K562 (cell line): ENCODE measurements at regions not wholly inside any gene's neighbourhood (a gene's known extent, or its start where the extent isn't known, plus 50 kb on each side); places are given as distances from the start of the nearest gene placed in this dataset.

Experiments
- ATF3 ChIP-seq, 2 experiments: fragments of 450-650 bp in 1 of 2; sonication (generic) in 1 of 2; formaldehyde crosslinking in 1 of 2; IDR thresholded peaks in 1 of 2; conservative IDR thresholded peaks in 1 of 2; 2 replicates each; pipeline versions ENCODE4 v1.6.1 to v1.8.1; 2016 to 2023; ENCODE audit warnings: mild to moderate bottlenecking in 2 of 2, moderate library complexity in 2 of 2, inconsistent platforms in 1 of 2, missing genetic modification reagents in 1 of 2
- CTCF ChIP-seq, 3 experiments: IDR thresholded peaks in 2 of 3; conservative IDR thresholded peaks in 1 of 3; 2 replicates each; pipeline ENCODE4 v1.5.1; 2011 to 2012; ENCODE audit warnings: low read length in 3 of 3, mild to moderate bottlenecking in 3 of 3, control low read depth in 2 of 3, improper control_type of control experiment in 1 of 3, inconsistent platforms in 1 of 3, low read depth in 1 of 3, mixed read lengths in 1 of 3, moderate library complexity in 1 of 3; ENCODE audit not compliant: insufficient read depth in 2 of 3
- JUND ChIP-seq, 2 experiments: IDR thresholded peaks; 2 replicates in 1 of 2; 3 replicates in 1 of 2; pipeline ENCODE4 v1.6.1; 2011; ENCODE audit warnings: borderline replicate concordance in 2 of 2, low read depth in 2 of 2, low read length in 2 of 2, improper control_type of control experiment in 1 of 2, missing biosample characterization in 1 of 2, missing genetic modification characterization in 1 of 2, missing genetic modification reagents in 1 of 2
- KLF16 ChIP-seq: IDR thresholded peaks from 2 replicates; pipeline ENCODE4 v1.6.1; 2016; ENCODE audit warnings: antibody characterized with exemption
- LEF1 ChIP-seq: fragments of 450-650 bp; IDR thresholded peaks from 2 replicates; pipeline ENCODE4 v1.6.1; 2016; ENCODE audit warnings: mild to moderate bottlenecking
- NFIC ChIP-seq: fragments of 450-650 bp; IDR thresholded peaks from 2 replicates; pipeline ENCODE4 v1.6.1; 2017; ENCODE audit warnings: mild to moderate bottlenecking, inconsistent platforms
- POLR2A ChIP-seq: fragments of 450-650 bp; conservative IDR thresholded peaks from 2 replicates; pipeline ENCODE4 v1.6.1; 2016
- RAD21 ChIP-seq, 2 experiments: fragments of 250-450 bp in 1 of 2; fragments of 450-650 bp in 1 of 2; sonication (Bioruptor Pico) in 1 of 2; formaldehyde crosslinking in 1 of 2; IDR thresholded peaks in 1 of 2; conservative IDR thresholded peaks in 1 of 2; 2 replicates each; pipeline versions ENCODE4 v1.4.0 to v1.8.0; 2020 to 2022; ENCODE audit warnings: mild to moderate bottlenecking in 2 of 2, moderate library complexity in 1 of 2
- RERE ChIP-seq: sonication (generic); formaldehyde crosslinking; IDR thresholded peaks from 2 replicates; pipeline ENCODE4 v1.8.0; 2023; ENCODE audit warnings: missing genetic modification reagents, mild to moderate bottlenecking, borderline replicate concordance
- SMAD3 ChIP-seq: fragments of 450-650 bp; formaldehyde crosslinking; conservative IDR thresholded peaks from 2 replicates; pipeline ENCODE4 v1.4.0; 2020; ENCODE audit warnings: mild to moderate bottlenecking
- USF2 ChIP-seq: sonication (generic); formaldehyde crosslinking; IDR thresholded peaks from 2 replicates; pipeline ENCODE4 v1.5.0; 2020; ENCODE audit warnings: missing genetic modification reagents
- ZFX ChIP-seq: sonication (generic); formaldehyde crosslinking; IDR thresholded peaks from 2 replicates; pipeline ENCODE4 v1.8.0; 2022; ENCODE audit warnings: mild to moderate bottlenecking, missing genetic modification reagents, moderate library complexity
- ZNF174 ChIP-seq: fragments of 250-450 bp; sonication (Bioruptor Pico); IDR thresholded peaks from 2 replicates; pipeline ENCODE4 v1.4.0; 2020; ENCODE audit warnings: mild to moderate bottlenecking
- TF ChIP-seq, protein P1 (sequence below): fragments of 250-450 bp; sonication (Bioruptor Pico); IDR thresholded peaks from 2 replicates; pipeline ENCODE4 v1.5.0; 2020; ENCODE audit warnings: mild to moderate bottlenecking, borderline replicate concordance

DNA sequence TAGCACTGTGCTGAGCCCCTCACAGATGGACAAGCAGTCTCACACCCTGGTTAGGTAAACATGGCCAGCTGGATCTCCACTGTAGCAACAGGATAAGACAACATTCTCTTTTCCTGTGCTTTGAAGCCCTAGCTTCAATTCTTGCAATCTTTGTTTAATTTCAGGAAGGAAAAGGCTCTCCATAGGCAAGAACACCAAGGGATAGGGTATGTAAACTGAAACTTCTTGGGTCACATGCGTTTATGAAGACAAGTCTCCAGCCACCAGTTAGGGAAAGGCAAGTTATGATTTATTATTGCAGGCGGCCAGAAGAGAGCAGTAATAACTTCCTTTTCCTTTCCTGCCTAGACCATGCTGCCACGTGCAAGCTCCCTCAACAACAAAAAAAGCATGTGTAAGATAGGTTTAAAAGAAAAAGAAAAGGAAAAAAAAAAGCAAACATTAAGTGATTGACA is 50.1 kb upstream of the POU5F2 start:
- TF ChIP-seq ZFX (no peak), USF2 (CRISPR knock-in tag) (no peak), KLF16 (no peak), SMAD3 (CRISPR knock-in tag) (no peak), ZNF174 (CRISPR knock-in tag) (no peak), ATF3 (IDR thresholded peaks at IDR 0.05) (no peak), ATF3 (CRISPR knock-in tag; conservative IDR thresholded peaks at IDR 0.05) (no peak), CTCF (IDR thresholded peaks at IDR 0.05 in 2 of 3, conservative IDR thresholded peaks at IDR 0.05 in 1 of 3; ENCODE audit: insufficient read depth in 2 of 3, low read depth in 1 of 3, low read length in 3 of 3) (no peak), LEF1 (no peak), NFIC (no peak), JUND (IDR thresholded peaks at IDR 0.05; ENCODE audit: borderline replicate concordance, low read depth, low read length) (no peak), JUND (tag; IDR thresholded peaks at IDR 0.05; ENCODE audit: borderline replicate concordance, low read depth, low read length) (no peak), POLR2A (no peak), RAD21 (CRISPR knock-in tag; conservative IDR thresholded peaks at IDR 0.05 in 1 of 2, IDR thresholded peaks at IDR 0.05 in 1 of 2) (no peak), RERE (CRISPR knock-in tag) (no peak)
- TF ChIP-seq, protein P1, sequence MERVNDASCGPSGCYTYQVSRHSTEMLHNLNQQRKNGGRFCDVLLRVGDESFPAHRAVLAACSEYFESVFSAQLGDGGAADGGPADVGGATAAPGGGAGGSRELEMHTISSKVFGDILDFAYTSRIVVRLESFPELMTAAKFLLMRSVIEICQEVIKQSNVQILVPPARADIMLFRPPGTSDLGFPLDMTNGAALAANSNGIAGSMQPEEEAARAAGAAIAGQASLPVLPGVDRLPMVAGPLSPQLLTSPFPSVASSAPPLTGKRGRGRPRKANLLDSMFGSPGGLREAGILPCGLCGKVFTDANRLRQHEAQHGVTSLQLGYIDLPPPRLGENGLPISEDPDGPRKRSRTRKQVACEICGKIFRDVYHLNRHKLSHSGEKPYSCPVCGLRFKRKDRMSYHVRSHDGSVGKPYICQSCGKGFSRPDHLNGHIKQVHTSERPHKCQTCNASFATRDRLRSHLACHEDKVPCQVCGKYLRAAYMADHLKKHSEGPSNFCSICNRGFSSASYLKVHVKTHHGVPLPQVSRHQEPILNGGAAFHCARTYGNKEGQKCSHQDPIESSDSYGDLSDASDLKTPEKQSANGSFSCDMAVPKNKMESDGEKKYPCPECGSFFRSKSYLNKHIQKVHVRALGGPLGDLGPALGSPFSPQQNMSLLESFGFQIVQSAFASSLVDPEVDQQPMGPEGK (CRISPR knock-in tag) = no peak
